Esophagus muscularis mucosa (tissue), 4 donors: ENCODE measurements at regions not wholly inside any gene's neighbourhood (a gene's known extent, or its start where the extent isn't known, plus 50 kb on each side); places are given as distances from the start of the nearest gene placed in this dataset.

Experiments used
- DNase-seq: peaks from one replicate; pipeline ENCODE4 v3.0.0-alpha.2; 2017; ENCODE audit errors: extremely low spot score
- H3K27ac ChIP-seq, 4 donors: fragments of 200-600 bp; sonication (generic); replicated peaks in 1 of 4; 1 replicate in 3 of 4; 2 replicates in 1 of 4; pipeline ENCODE4 v1.5.1; 2016 to 2019; ENCODE audit warnings: mild to moderate bottlenecking in 1 of 4
- H3K27me3 ChIP-seq, 4 donors: fragments of 200-600 bp; sonication (generic); one replicate each; pipeline versions ENCODE4 v1.5.1 to v1.6.0; 2016 to 2019
- H3K36me3 ChIP-seq, 4 donors: fragments of 200-600 bp; sonication (generic); one replicate each; pipeline ENCODE4 v1.5.1; 2016 to 2019
- H3K4me1 ChIP-seq, 4 donors: fragments of 200-600 bp; sonication (generic); one replicate each; pipeline ENCODE4 v1.5.1; 2016 to 2019
- H3K4me3 ChIP-seq, 4 donors: fragments of 200-600 bp; sonication (generic); 1 replicate in 2 of 4; 2 replicates in 2 of 4; pipeline ENCODE4 v1.5.1; 2016 to 2019; ENCODE audit warnings: mild to moderate bottlenecking in 4 of 4, moderate library complexity in 1 of 4
- H3K9me3 ChIP-seq, 4 donors: fragments of 200-600 bp; sonication (generic); 1 replicate in 3 of 4; 2 replicates in 1 of 4; pipeline ENCODE4 v1.5.1; 2016 to 2019
- CTCF ChIP-seq, 3 experiments: fragments of 200-600 bp in 2 of 3; fragments of 450-650 bp in 1 of 3; sonication (generic) in 2 of 3; IDR thresholded peaks; one replicate each; pipeline ENCODE4 v1.5.1; 2017 to 2019; ENCODE audit warnings: antibody characterized with exemption in 3 of 3, mild to moderate bottlenecking in 2 of 3, moderate library complexity in 1 of 3
- EP300 ChIP-seq: sonication (generic); formaldehyde crosslinking; IDR thresholded peaks from one replicate; pipeline ENCODE4 v1.6.1; 2017; ENCODE audit warnings: antibody characterized with exemption
- POLR2A ChIP-seq: fragments of 450-650 bp; IDR thresholded peaks from one replicate; pipeline ENCODE4 v1.6.1; 2017; ENCODE audit warnings: antibody characterized with exemption, moderate library complexity, mild to moderate bottlenecking, low read depth
- POLR2AphosphoS5 ChIP-seq, 2 donors: sonication (generic); formaldehyde crosslinking; IDR thresholded peaks; one replicate each; pipeline ENCODE4 v1.6.1; 2017; ENCODE audit warnings: antibody characterized with exemption in 2 of 2
- WGBS: methylation state at CpG from one replicate; pipeline ENCODE4 v1.1.5; 2018; 5-methylcytosine and 5-hydroxymethylcytosine counted together
- intact Hi-C: fragments of 100-400 bp; cut with DNase I; formaldehyde crosslinking; loops from one replicate; pipeline ENCODE4 v1.15.1; 2023

- Histone ChIP-seq H3K9me3 (no peaks in the 10 kb centered on the region), H3K27me3 (no peaks in the 10 kb centered on the region), H3K4me1 (no peaks in the 10 kb centered on the region), H3K27ac (no peak overlapping the region), H3K36me3 (no peaks in the 10 kb centered on the region), H3K4me3 (no peak overlapping the region)
- WGBS, result 64% methylated on average over 4 of the region's 4 CpGs
- intact Hi-C loops, result no loop called here
- TF ChIP-seq POLR2AphosphoS5 (IDR thresholded peaks at IDR 0.05) (no peak), POLR2A (no peak), CTCF (IDR thresholded peaks at IDR 0.05) (no peak), EP300 (no peak)
- DNase-seq, result no peak
Measured at GRCh38 chr5:19143935-19144334, 844.1 kb downstream of the CDH18 start.

- intact Hi-C loops, result no loop called here
- no peaks in the 10 kb centered on the region for H3K27me3 ChIP-seq
- H3K4me3 ChIP-seq, result no peak overlapping the region
- H3K9me3 ChIP-seq, result no peaks in the 10 kb centered on the region
- TF ChIP-seq POLR2A (no peak), CTCF (IDR thresholded peaks at IDR 0.05) (no peak), POLR2AphosphoS5 (IDR thresholded peaks at IDR 0.05) (no peak), EP300 (no peak)
- no peaks in the 10 kb centered on the region for H3K36me3 ChIP-seq
- H3K27ac ChIP-seq, result no peak overlapping the region
- DNase-seq, result no peak
- no peaks in the 10 kb centered on the region for H3K4me1 ChIP-seq
Measured at GRCh38 chr5:19169426-19169825, 818.6 kb downstream of the CDH18 start.

- H3K27ac ChIP-seq, result no peak overlapping the region
- intact Hi-C loops, result no loop called here
- DNase-seq, result no peak
- 84% methylated on average over 6 of the region's 6 CpGs for WGBS
- no peaks in the 10 kb centered on the region for H3K36me3 ChIP-seq
- no peaks in the 10 kb centered on the region for H3K9me3 ChIP-seq
- TF ChIP-seq CTCF (IDR thresholded peaks at IDR 0.05) (no peak), POLR2AphosphoS5 (IDR thresholded peaks at IDR 0.05) (no peak), EP300 (no peak), POLR2A (no peak)
- H3K27me3 ChIP-seq, result no peaks in the 10 kb centered on the region
- no peak overlapping the region for H3K4me3 ChIP-seq
- H3K4me1 ChIP-seq, result no peaks in the 10 kb centered on the region
Measured at GRCh38 chr5:19172926-19173470, 815.0 kb downstream of the CDH18 start.

- TF ChIP-seq CTCF (IDR thresholded peaks at IDR 0.05), result no peak
- TF ChIP-seq POLR2A, result no peak
- TF ChIP-seq POLR2AphosphoS5 (IDR thresholded peaks at IDR 0.05), result no peak
- TF ChIP-seq EP300, result no peak
- Histone ChIP-seq H3K36me3 (no peaks in the 10 kb centered on the region), H3K27me3 (no peaks in the 10 kb centered on the region), H3K9me3 (no peaks in the 10 kb centered on the region), H3K4me1 (no peaks in the 10 kb centered on the region), H3K27ac (no peak overlapping the region), H3K4me3 (no peak overlapping the region)
- no peak for DNase-seq
- intact Hi-C loops, result no loop called here
- 46% methylated on average over 3 of the region's 3 CpGs for WGBS
Measured at GRCh38 chr5:19175776-19176570, 812.0 kb downstream of the CDH18 start.

GRCh38 chr5:19179571-19179970 lies 808.4 kb downstream of the CDH18 start:
- DNase-seq, result no peak
- Histone ChIP-seq H3K27ac (no peak overlapping the region), H3K4me3 (no peak overlapping the region), H3K4me1 (no peaks in the 10 kb centered on the region), H3K9me3 (no peaks in the 10 kb centered on the region), H3K27me3 (no peaks in the 10 kb centered on the region), H3K36me3 (no peaks in the 10 kb centered on the region)
- TF ChIP-seq POLR2A (no peak), POLR2AphosphoS5 (IDR thresholded peaks at IDR 0.05) (no peak), EP300 (no peak), CTCF (IDR thresholded peaks at IDR 0.05) (no peak)
- intact Hi-C loops, result no loop called here
- WGBS, result 47% methylated on average over 1 of the region's 1 CpG
